Activated naive CD4-positive, alpha-beta T cell treated with anti-CD3 and anti-CD28 coated beads, Interleukin-2, amount 50 U/mL, for 24 hours (primary cell): ENCODE measurements at regions not wholly inside any gene's neighbourhood (a gene's known extent, or its start where the extent isn't known, plus 50 kb on each side); places are given as distances from the start of the nearest gene placed in this dataset.
"Not testable (repeated sequence)": the region's sequence is repeated elsewhere in the genome, so short reads cannot be mapped to it uniquely, and the experiment has no call there.

ENCODE experiments used
- H3K27ac Mint-ChIP-seq: one replicate; pipeline ENCODE4 v1.8.0; 2021; ENCODE audit warnings: mild to moderate bottlenecking, mixed read lengths
- H3K27me3 Mint-ChIP-seq: one replicate; pipeline ENCODE4 v1.8.0; 2021; ENCODE audit warnings: mixed read lengths
- H3K36me3 Mint-ChIP-seq: one replicate; pipeline ENCODE4 v1.8.0; 2021; ENCODE audit warnings: mixed read lengths
- H3K4me1 Mint-ChIP-seq: one replicate; pipeline ENCODE4 v1.8.0; 2021; ENCODE audit warnings: mixed read lengths
- H3K4me3 Mint-ChIP-seq: one replicate; pipeline ENCODE4 v1.8.0; 2021; ENCODE audit warnings: mild to moderate bottlenecking, mixed read lengths
- H3K9me3 Mint-ChIP-seq: one replicate; pipeline ENCODE4 v1.8.0; 2021; ENCODE audit warnings: mixed read lengths

GRCh38 chr14:85858634-85859033 lies 328.7 kb downstream of the FLRT2 start:
- Mint-ChIP-seq H3K27ac (no peak overlapping the region), H3K36me3 (no peaks in the 10 kb centered on the region), H3K4me1 (no peaks in the 10 kb centered on the region), H3K27me3 (peaks cover 4% of the 10 kb centered on the region), H3K4me3 (no peak overlapping the region), H3K9me3 (peaks cover 5% of the 10 kb centered on the region)

- Mint-ChIP-seq H3K36me3 (no peaks in the 10 kb centered on the region), H3K27ac (no peak overlapping the region), H3K4me1 (no peaks in the 10 kb centered on the region), H3K9me3 (peaks cover 5% of the 10 kb centered on the region), H3K27me3 (peaks cover 4% of the 10 kb centered on the region), H3K4me3 (no peak overlapping the region)
These were observed 326.5 kb downstream of the FLRT2 start for GRCh38 chr14:85856430-85856829.

- Mint-ChIP-seq H3K27me3 (peaks cover 2% of the 10 kb centered on the region), H3K36me3 (no peaks in the 10 kb centered on the region), H3K4me3 (no peak overlapping the region), H3K4me1 (no peaks in the 10 kb centered on the region), H3K9me3 (peaks cover 5% of the 10 kb centered on the region), H3K27ac (no peak overlapping the region)
These were observed 324.1 kb downstream of the FLRT2 start for GRCh38 chr14:85853996-85854526.

DNA sequence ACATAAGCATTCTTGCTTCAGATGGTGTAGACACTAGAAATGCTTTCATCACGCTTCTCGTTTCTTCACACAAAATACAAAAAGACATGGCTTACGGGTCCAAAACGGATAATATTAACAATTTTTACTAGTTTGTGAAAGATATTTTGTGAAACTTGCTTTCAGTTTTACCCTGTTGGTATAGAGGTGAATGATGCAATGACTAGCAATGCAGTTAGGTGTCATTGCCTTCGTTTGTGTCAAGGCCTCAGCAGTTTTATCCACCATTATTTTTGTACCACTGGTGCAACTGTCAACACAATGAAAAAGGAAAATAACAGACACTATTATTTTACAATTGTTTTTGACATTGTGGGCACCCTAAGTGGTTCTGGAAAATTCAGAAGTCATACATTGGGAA lies 323.0 kb downstream of the FLRT2 start:
- H3K27me3 Mint-ChIP-seq: no peaks in the 10 kb centered on the region
- H3K4me3 Mint-ChIP-seq: no peak overlapping the region
- no peak overlapping the region for H3K27ac Mint-ChIP-seq
- H3K36me3 Mint-ChIP-seq: no peaks in the 10 kb centered on the region
- H3K9me3 Mint-ChIP-seq: peaks cover 4% of the 10 kb centered on the region
- no peaks in the 10 kb centered on the region for H3K4me1 Mint-ChIP-seq

GRCh38 chr14:85852123-85852522 lies 322.2 kb downstream of the FLRT2 start:
- not testable (repeated sequence) for H3K4me1 Mint-ChIP-seq, H3K27me3 Mint-ChIP-seq, H3K4me3 Mint-ChIP-seq, H3K9me3 Mint-ChIP-seq, H3K27ac Mint-ChIP-seq, H3K36me3 Mint-ChIP-seq

DNA sequence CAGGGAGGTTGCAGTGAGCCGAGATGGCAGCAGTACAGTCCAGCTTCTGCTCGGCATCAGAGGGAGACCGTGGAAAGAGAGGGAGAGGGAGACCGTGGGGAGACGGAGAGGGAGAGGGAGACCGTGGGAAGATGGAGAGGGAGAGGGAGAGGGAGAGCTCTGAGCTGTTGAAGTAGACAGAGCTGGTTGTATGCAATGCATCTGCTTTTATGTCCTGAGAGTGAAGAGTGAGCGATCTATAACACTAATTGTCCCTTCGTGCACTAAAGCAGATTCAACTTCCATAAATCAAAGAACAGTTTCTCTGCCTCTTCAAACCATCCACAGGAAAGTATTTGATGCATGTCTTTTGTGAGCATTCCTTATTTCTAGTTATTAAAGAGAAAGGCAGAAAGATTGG lies 300.6 kb downstream of the FLRT2 start:
- H3K27me3 Mint-ChIP-seq, H3K4me1 Mint-ChIP-seq, H3K36me3 Mint-ChIP-seq, H3K27ac Mint-ChIP-seq, H3K4me3 Mint-ChIP-seq: not testable (repeated sequence)
- peaks cover 13% of the 10 kb centered on the region for H3K9me3 Mint-ChIP-seq

DNA sequence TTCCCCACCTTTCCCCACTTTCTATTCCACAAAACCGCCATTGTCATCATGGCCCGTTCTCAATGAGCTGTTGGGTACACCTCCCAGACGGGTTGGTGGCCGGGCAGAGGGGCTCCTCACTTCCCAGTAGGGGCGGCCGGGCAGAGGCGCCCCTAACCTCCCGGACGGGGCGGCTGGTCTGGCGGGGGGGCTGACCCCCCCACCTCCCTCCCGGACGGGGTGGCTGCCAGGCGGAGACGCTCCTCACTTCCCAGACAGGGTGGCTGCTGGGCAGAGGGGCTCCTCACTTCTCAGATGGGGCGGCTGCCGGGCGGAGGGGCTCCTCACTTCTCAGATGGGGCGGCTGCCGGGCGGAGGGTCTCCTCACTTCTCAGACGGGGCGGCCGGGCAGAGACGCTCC lies 299.7 kb downstream of the FLRT2 start:
- H3K9me3 Mint-ChIP-seq: peaks cover 13% of the 10 kb centered on the region
- H3K27ac Mint-ChIP-seq, H3K4me1 Mint-ChIP-seq, H3K27me3 Mint-ChIP-seq, H3K4me3 Mint-ChIP-seq, H3K36me3 Mint-ChIP-seq: not testable (repeated sequence)

DNA sequence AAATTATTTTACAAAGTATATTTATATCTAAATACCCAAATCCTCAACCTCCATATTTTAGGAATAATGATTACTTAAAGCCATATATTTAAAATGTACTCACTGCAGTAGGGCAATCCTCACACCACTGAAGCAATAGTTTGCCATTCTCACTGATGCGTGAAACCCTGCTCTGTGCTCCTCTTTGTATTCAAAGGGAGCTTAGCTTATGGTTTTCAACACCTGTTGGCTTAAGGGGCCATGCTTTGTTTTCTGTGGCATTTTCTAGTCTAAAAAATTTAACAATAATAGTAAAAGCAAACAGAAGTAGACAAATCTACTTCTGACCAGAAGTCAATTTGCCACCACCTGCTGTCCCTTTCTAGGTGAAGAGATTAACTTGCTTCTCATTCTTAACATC lies 294.6 kb downstream of the FLRT2 start:
- no peaks in the 10 kb centered on the region for H3K36me3 Mint-ChIP-seq
- no peaks in the 10 kb centered on the region for H3K27me3 Mint-ChIP-seq
- no peaks in the 10 kb centered on the region for H3K4me1 Mint-ChIP-seq
- H3K4me3 Mint-ChIP-seq: no peak overlapping the region
- no peak overlapping the region for H3K27ac Mint-ChIP-seq
- H3K9me3 Mint-ChIP-seq: no peaks in the 10 kb centered on the region

DNA sequence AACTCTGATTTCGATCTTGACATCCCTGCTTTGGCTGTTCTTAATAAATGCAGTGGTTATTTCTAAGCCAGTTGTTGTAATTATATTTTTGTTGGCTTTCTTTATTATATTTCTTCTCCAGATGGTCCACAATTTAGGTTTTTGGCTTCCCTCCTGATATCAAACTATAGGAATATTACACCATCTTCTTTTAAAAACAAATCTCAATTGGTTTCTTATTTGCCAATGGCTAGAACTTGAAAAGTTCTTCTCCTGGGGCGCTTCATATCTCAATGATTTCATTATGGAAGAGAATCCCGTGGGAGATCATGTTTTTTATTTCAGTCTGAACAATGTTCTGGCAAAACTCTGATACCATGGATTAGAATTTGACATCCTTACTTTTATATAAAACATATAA lies 292.3 kb downstream of the FLRT2 start:
- no peaks in the 10 kb centered on the region for H3K36me3 Mint-ChIP-seq
- H3K4me3 Mint-ChIP-seq: no peak overlapping the region
- no peaks in the 10 kb centered on the region for H3K4me1 Mint-ChIP-seq
- no peaks in the 10 kb centered on the region for H3K27me3 Mint-ChIP-seq
- no peak overlapping the region for H3K27ac Mint-ChIP-seq
- no peaks in the 10 kb centered on the region for H3K9me3 Mint-ChIP-seq

DNA sequence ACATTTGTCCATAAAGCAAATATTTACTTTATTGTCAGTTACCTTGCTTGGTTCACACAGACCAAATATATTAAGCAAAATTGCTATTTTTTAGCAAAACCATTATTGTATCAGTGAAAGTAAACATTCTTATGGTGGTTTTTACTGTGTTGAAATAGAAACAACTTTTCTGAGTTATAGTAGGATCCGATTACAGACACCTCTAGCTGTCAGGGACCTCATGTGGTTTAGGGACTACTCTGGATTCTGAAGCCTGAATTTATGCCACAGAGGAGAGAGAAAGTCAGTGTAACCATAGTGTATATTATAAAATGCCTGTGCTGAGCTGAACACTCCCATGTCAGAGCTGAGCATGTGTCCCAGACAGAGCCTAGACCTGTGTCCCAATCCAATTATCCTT lies 287.5 kb downstream of the FLRT2 start:
- H3K9me3 Mint-ChIP-seq: no peaks in the 10 kb centered on the region
- no peaks in the 10 kb centered on the region for H3K4me1 Mint-ChIP-seq
- no peak overlapping the region for H3K27ac Mint-ChIP-seq
- H3K27me3 Mint-ChIP-seq: no peaks in the 10 kb centered on the region
- no peak overlapping the region for H3K4me3 Mint-ChIP-seq
- H3K36me3 Mint-ChIP-seq: no peaks in the 10 kb centered on the region

GRCh38 chr14:85813040-85813439 lies 283.1 kb downstream of the FLRT2 start:
- H3K4me3 Mint-ChIP-seq: no peak overlapping the region
- no peak overlapping the region for H3K27ac Mint-ChIP-seq
- no peaks in the 10 kb centered on the region for H3K4me1 Mint-ChIP-seq
- peaks cover 1% of the 10 kb centered on the region for H3K27me3 Mint-ChIP-seq
- H3K9me3 Mint-ChIP-seq: no peaks in the 10 kb centered on the region
- no peaks in the 10 kb centered on the region for H3K36me3 Mint-ChIP-seq

DNA sequence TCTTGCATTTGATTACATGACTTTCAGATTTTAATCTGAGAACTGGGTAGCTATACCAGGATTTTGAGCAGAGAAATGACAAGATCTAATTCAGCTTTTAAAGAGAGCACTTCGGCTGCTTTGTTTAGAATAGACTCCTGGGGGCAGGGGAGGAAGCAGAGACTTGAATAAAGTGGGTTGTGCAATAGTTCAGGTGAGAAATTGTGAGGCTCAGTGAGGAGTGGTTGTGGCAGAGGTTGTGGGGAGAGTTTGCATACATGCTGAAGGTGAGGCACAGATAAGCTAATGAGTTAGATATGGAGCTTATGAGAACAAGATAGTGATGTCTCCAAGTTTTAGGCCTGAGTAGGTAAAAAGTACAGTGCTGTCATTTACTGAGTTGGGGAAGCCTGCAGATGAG lies 281.4 kb downstream of the FLRT2 start:
- Mint-ChIP-seq H3K4me3 (no peak overlapping the region), H3K9me3 (peaks cover 3% of the 10 kb centered on the region)

DNA sequence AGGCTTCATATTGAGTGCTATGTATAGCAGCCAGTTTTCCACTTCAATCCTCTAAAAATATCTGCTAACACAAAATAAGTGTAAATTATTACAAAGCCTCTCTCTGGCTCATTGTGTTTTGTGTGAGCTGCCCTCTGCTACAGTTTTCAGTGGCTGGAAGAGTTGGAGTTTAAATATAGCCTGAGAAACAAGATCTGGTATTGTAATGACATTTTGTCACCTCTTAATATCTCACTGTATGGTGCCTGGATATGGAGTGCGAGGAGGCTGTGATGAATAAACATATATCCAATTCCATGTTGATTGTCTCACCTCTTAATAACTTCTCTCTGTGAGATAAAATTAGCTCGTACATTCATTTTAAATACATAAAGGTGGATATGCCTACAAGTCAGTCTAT lies 269.7 kb downstream of the FLRT2 start:
- H3K4me1 Mint-ChIP-seq: no peaks in the 10 kb centered on the region
- H3K9me3 Mint-ChIP-seq: no peaks in the 10 kb centered on the region
- H3K4me3 Mint-ChIP-seq: no peak overlapping the region
- no peaks in the 10 kb centered on the region for H3K27me3 Mint-ChIP-seq
- H3K27ac Mint-ChIP-seq: no peak overlapping the region
- no peaks in the 10 kb centered on the region for H3K36me3 Mint-ChIP-seq

More for the DNA sequence above, 281.4 kb downstream of the FLRT2 start:
- Mint-ChIP-seq H3K4me1 (no peaks in the 10 kb centered on the region), H3K27ac (no peak overlapping the region), H3K36me3 (no peaks in the 10 kb centered on the region), H3K27me3 (peaks cover 1% of the 10 kb centered on the region)

- Mint-ChIP-seq H3K4me1 (no peaks in the 10 kb centered on the region), H3K4me3 (no peak overlapping the region), H3K36me3 (no peaks in the 10 kb centered on the region), H3K27ac (no peak overlapping the region), H3K9me3 (no peaks in the 10 kb centered on the region), H3K27me3 (no peaks in the 10 kb centered on the region)
These were observed 268.9 kb downstream of the FLRT2 start for GRCh38 chr14:85798856-85799255.

DNA sequence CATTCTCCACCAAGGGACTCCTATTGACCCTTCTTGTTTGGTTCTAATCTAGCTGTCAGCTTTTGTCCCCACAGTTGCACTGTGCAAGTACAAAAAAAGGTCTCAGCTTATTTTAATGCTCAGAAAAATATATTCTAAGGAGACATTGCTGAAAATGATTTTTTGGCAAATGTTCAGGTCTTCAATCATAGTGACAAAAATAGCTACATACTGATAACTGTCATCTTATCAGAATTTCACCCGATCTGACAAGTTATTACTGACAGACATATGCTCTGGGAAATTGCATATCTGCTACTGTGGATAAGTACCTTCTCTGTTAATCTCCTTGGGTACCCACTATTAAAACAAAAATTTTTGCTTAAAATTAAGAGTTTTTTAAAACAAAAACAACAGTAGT lies 263.6 kb downstream of the FLRT2 start:
- Mint-ChIP-seq H3K4me3 (no peak overlapping the region), H3K36me3 (no peaks in the 10 kb centered on the region), H3K9me3 (no peaks in the 10 kb centered on the region)

DNA sequence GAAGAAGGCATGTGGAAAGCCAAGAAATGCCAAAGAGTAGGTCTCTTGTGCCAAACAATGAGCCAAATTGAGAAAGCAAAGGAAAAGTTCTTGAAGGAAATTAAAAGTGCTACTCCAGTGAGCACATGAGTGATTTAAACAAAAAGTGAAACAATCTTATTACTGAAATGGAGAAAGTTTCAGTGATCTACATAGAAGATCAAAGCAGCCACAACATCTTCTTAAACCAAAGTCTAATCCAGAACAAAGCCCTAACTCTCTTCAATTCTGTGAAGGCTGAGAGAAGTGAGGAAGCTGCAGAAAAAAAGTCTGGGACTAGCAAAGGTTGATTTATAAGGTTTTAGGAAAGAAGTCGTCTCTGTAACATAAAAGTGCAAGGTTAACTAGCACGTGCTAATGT lies 259.6 kb downstream of the FLRT2 start:
- H3K27ac Mint-ChIP-seq: no peak overlapping the region
- no peaks in the 10 kb centered on the region for H3K36me3 Mint-ChIP-seq
- H3K9me3 Mint-ChIP-seq: no peaks in the 10 kb centered on the region
- H3K4me3 Mint-ChIP-seq: no peak overlapping the region
- H3K4me1 Mint-ChIP-seq: peaks cover 6% of the 10 kb centered on the region
- no peaks in the 10 kb centered on the region for H3K27me3 Mint-ChIP-seq

More for the DNA sequence above, 263.6 kb downstream of the FLRT2 start:
- no peak overlapping the region for H3K27ac Mint-ChIP-seq
- H3K27me3 Mint-ChIP-seq: no peaks in the 10 kb centered on the region
- peaks cover 6% of the 10 kb centered on the region for H3K4me1 Mint-ChIP-seq

DNA sequence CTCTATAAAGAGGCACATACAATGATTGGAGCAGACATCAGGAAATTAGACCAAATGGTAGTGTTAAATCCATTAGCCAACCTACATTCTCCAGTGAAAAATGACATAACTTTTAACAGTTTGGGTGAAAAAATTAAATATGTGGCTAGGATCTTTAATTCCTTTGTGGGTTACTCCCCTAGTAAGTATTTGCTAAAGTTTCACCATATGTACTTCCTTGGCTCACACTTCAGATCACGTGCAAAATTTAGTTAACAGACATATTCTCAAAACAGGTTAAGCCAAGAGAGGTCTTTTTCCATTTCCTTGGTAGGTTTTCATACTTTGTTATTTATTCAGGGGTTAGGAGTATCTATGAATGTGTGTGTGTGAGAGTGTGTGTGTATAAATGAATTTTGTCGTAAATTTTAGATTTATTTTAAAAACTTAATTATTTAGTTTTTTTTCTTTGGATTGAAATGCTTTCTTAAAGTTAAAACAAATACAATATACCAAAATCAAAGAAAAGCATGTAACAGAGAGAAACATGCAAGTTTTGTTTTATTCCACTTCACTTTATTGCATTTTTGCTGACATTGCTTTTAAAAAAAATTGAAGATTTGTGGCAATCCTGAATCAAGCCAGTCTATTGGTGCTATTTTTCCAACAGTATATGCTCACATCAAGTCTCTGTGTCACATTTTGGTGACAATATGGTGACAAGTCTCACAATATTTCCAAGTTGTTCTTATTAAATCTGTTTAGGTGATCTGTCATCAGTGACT lies 258.7 kb downstream of the FLRT2 start:
- Mint-ChIP-seq H3K4me3 (no peak overlapping the region), H3K4me1 (peaks cover 6% of the 10 kb centered on the region), H3K36me3 (no peaks in the 10 kb centered on the region), H3K27me3 (no peaks in the 10 kb centered on the region), H3K9me3 (no peaks in the 10 kb centered on the region), H3K27ac (no peak overlapping the region)
